ENCODE measurements at regions not wholly inside any gene's neighbourhood (a gene's known extent, or its start where the extent isn't known, plus 50 kb on each side); places are given as distances from the start of the nearest gene placed in this dataset.
"Not testable (repeated sequence)": the region's sequence is repeated elsewhere in the genome, so short reads cannot be mapped to it uniquely, and the experiment has no call there.

- Histone ChIP-seq H3K36me3 (replicated peaks; ENCODE audit: control insufficient read depth, insufficient read depth, low read length) (no peaks in the 10 kb centered on the region), H3K27me3 (ENCODE audit: control insufficient read depth, insufficient read depth, low read length) (no peaks in the 10 kb centered on the region), H3K4me3 (ENCODE audit: insufficient read depth, low read depth, low read length) (no peak overlapping the region)
- no peak for DNase-seq
Observed at GRCh38 chr21:15620892-15621291, 108.9 kb upstream of the USP25 start.

GRCh38 chr21:15624646-15625045, 105.1 kb upstream of the USP25 start:
- no peaks in the 10 kb centered on the region for H3K27me3 ChIP-seq (ENCODE audit: control insufficient read depth, insufficient read depth, low read length)
- no peak for DNase-seq
- no peak overlapping the region for H3K4me3 ChIP-seq (ENCODE audit: insufficient read depth, low read depth, low read length)
- no peaks in the 10 kb centered on the region for H3K36me3 ChIP-seq (replicated peaks; ENCODE audit: control insufficient read depth, insufficient read depth, low read length)

GRCh38 chr21:15625363-15625762, 104.4 kb upstream of the USP25 start:
- Histone ChIP-seq H3K27me3 (ENCODE audit: control insufficient read depth, insufficient read depth, low read length) (no peaks in the 10 kb centered on the region), H3K4me3 (ENCODE audit: insufficient read depth, low read depth, low read length) (no peak overlapping the region), H3K36me3 (replicated peaks; ENCODE audit: control insufficient read depth, insufficient read depth, low read length) (no peaks in the 10 kb centered on the region)
- DNase-seq = no peak

GRCh38 chr21:15626031-15626430, 103.8 kb upstream of the USP25 start:
- Histone ChIP-seq H3K27me3 (ENCODE audit: control insufficient read depth, insufficient read depth, low read length) (no peaks in the 10 kb centered on the region), H3K36me3 (replicated peaks; ENCODE audit: control insufficient read depth, insufficient read depth, low read length) (no peaks in the 10 kb centered on the region), H3K4me3 (ENCODE audit: insufficient read depth, low read depth, low read length) (no peak overlapping the region)
- no peak for DNase-seq

GRCh38 chr21:15627011-15627410, 102.8 kb upstream of the USP25 start:
- H3K4me3 ChIP-seq (ENCODE audit: insufficient read depth, low read depth, low read length) = no peak overlapping the region
- no peak for DNase-seq
- no peaks in the 10 kb centered on the region for H3K27me3 ChIP-seq (ENCODE audit: control insufficient read depth, insufficient read depth, low read length)
- no peaks in the 10 kb centered on the region for H3K36me3 ChIP-seq (replicated peaks; ENCODE audit: control insufficient read depth, insufficient read depth, low read length)

- Histone ChIP-seq H3K36me3 (replicated peaks; ENCODE audit: control insufficient read depth, insufficient read depth, low read length) (no peaks in the 10 kb centered on the region), H3K4me3 (ENCODE audit: insufficient read depth, low read depth, low read length) (no peak overlapping the region), H3K27me3 (ENCODE audit: control insufficient read depth, insufficient read depth, low read length) (no peaks in the 10 kb centered on the region)
- DNase-seq = no peak
Observed at GRCh38 chr21:15627823-15628222, 102.0 kb upstream of the USP25 start.

GRCh38 chr21:15631342-15631741, 98.4 kb upstream of the USP25 start:
- no peak for DNase-seq
- Histone ChIP-seq H3K36me3 (replicated peaks; ENCODE audit: control insufficient read depth, insufficient read depth, low read length) (no peaks in the 10 kb centered on the region), H3K4me3 (ENCODE audit: insufficient read depth, low read depth, low read length) (no peak overlapping the region), H3K27me3 (ENCODE audit: control insufficient read depth, insufficient read depth, low read length) (no peaks in the 10 kb centered on the region)

- H3K4me3 ChIP-seq (ENCODE audit: insufficient read depth, low read depth, low read length); H3K36me3 ChIP-seq (replicated peaks; ENCODE audit: control insufficient read depth, insufficient read depth, low read length); H3K27me3 ChIP-seq (ENCODE audit: control insufficient read depth, insufficient read depth, low read length); DNase-seq: not testable (repeated sequence)
Observed at GRCh38 chr21:15634541-15634940, 95.2 kb upstream of the USP25 start.

- Histone ChIP-seq H3K36me3 (replicated peaks; ENCODE audit: control insufficient read depth, insufficient read depth, low read length) (no peaks in the 10 kb centered on the region), H3K27me3 (ENCODE audit: control insufficient read depth, insufficient read depth, low read length) (no peaks in the 10 kb centered on the region), H3K4me3 (ENCODE audit: insufficient read depth, low read depth, low read length) (no peak overlapping the region)
- no peak for DNase-seq
Observed at GRCh38 chr21:15638856-15639549, 90.8 kb upstream of the USP25 start.

- H3K36me3 ChIP-seq (replicated peaks; ENCODE audit: control insufficient read depth, insufficient read depth, low read length); DNase-seq; H3K4me3 ChIP-seq (ENCODE audit: insufficient read depth, low read depth, low read length); H3K27me3 ChIP-seq (ENCODE audit: control insufficient read depth, insufficient read depth, low read length): not testable (repeated sequence)
Observed at GRCh38 chr21:15640113-15640512, 89.7 kb upstream of the USP25 start.

GRCh38 chr21:15644489-15644888, 85.3 kb upstream of the USP25 start:
- no peak overlapping the region for H3K4me3 ChIP-seq (ENCODE audit: insufficient read depth, low read depth, low read length)
- H3K27me3 ChIP-seq (ENCODE audit: control insufficient read depth, insufficient read depth, low read length) = no peaks in the 10 kb centered on the region
- no peak for DNase-seq
- no peaks in the 10 kb centered on the region for H3K36me3 ChIP-seq (replicated peaks; ENCODE audit: control insufficient read depth, insufficient read depth, low read length)

GRCh38 chr21:15645830-15646229, 84.0 kb upstream of the USP25 start:
- no peak for DNase-seq
- Histone ChIP-seq H3K36me3 (replicated peaks; ENCODE audit: control insufficient read depth, insufficient read depth, low read length) (no peaks in the 10 kb centered on the region), H3K4me3 (ENCODE audit: insufficient read depth, low read depth, low read length) (no peak overlapping the region), H3K27me3 (ENCODE audit: control insufficient read depth, insufficient read depth, low read length) (no peaks in the 10 kb centered on the region)

- DNase-seq = no peak
- Histone ChIP-seq H3K27me3 (ENCODE audit: control insufficient read depth, insufficient read depth, low read length) (no peaks in the 10 kb centered on the region), H3K36me3 (replicated peaks; ENCODE audit: control insufficient read depth, insufficient read depth, low read length) (no peaks in the 10 kb centered on the region), H3K4me3 (ENCODE audit: insufficient read depth, low read depth, low read length) (no peak overlapping the region)
Observed at GRCh38 chr21:15650735-15651134, 79.0 kb upstream of the USP25 start.

- no peaks in the 10 kb centered on the region for H3K27me3 ChIP-seq (ENCODE audit: control insufficient read depth, insufficient read depth, low read length)
- DNase-seq = no peak
Observed at GRCh38 chr21:15651172-15651571, 78.6 kb upstream of the USP25 start.

GRCh38 chr21:15653710-15654109, 76.1 kb upstream of the USP25 start:
- no peaks in the 10 kb centered on the region for H3K36me3 ChIP-seq (replicated peaks; ENCODE audit: control insufficient read depth, insufficient read depth, low read length)
- no peak overlapping the region for H3K4me3 ChIP-seq (ENCODE audit: insufficient read depth, low read depth, low read length)
- DNase-seq = no peak
- no peaks in the 10 kb centered on the region for H3K27me3 ChIP-seq (ENCODE audit: control insufficient read depth, insufficient read depth, low read length)

More at GRCh38 chr21:15651172-15651571, 78.6 kb upstream of the USP25 start:
- H3K4me3 ChIP-seq (ENCODE audit: insufficient read depth, low read depth, low read length) = no peak overlapping the region
- H3K36me3 ChIP-seq (replicated peaks; ENCODE audit: control insufficient read depth, insufficient read depth, low read length) = no peaks in the 10 kb centered on the region

GRCh38 chr21:15654171-15654570, 75.6 kb upstream of the USP25 start:
- no peak for DNase-seq
- Histone ChIP-seq H3K4me3 (ENCODE audit: insufficient read depth, low read depth, low read length) (no peak overlapping the region), H3K27me3 (ENCODE audit: control insufficient read depth, insufficient read depth, low read length) (no peaks in the 10 kb centered on the region), H3K36me3 (replicated peaks; ENCODE audit: control insufficient read depth, insufficient read depth, low read length) (no peaks in the 10 kb centered on the region)
